Stimulated activated CD8-positive, alpha-beta memory T cell treated with anti-CD3 and anti-CD28 coated beads, Interleukin-12 subunit alpha, Interleukin-12 subunit beta, amount 100 ng/mL, for 1 hour (primary cell): ENCODE measurements at regions not wholly inside any gene's neighbourhood (a gene's known extent, or its start where the extent isn't known, plus 50 kb on each side); places are given as distances from the start of the nearest gene placed in this dataset.
A peak's percentile ranks its signal among the peaks of the same experiment; 100 is the strongest.

Experiments used
- DNase-seq: peaks from one replicate; pipeline ENCODE4 v3.0.0-alpha.2; 2020; ENCODE audit warnings: low read depth

DNA sequence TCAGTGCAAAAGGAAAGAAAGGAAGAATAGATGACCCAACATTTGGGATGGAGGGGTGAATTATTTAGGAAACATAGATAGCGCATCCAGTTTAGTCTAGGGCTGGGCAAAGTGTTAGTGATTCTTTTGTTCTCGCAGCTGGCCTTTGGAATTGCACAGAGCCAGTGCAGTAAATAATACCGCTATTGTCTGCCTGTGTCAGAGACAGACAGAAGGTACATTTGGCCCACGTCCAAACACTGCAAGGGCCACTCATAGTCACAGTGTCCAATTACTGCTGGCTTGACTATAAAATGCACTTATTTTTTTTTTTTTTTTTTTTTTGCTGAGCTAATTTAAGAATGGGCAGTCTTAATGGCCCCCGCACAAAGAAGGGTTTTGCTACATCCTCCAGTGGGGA is 638.6 kb downstream of the BCL11B start:
- no peak for DNase-seq

DNA sequence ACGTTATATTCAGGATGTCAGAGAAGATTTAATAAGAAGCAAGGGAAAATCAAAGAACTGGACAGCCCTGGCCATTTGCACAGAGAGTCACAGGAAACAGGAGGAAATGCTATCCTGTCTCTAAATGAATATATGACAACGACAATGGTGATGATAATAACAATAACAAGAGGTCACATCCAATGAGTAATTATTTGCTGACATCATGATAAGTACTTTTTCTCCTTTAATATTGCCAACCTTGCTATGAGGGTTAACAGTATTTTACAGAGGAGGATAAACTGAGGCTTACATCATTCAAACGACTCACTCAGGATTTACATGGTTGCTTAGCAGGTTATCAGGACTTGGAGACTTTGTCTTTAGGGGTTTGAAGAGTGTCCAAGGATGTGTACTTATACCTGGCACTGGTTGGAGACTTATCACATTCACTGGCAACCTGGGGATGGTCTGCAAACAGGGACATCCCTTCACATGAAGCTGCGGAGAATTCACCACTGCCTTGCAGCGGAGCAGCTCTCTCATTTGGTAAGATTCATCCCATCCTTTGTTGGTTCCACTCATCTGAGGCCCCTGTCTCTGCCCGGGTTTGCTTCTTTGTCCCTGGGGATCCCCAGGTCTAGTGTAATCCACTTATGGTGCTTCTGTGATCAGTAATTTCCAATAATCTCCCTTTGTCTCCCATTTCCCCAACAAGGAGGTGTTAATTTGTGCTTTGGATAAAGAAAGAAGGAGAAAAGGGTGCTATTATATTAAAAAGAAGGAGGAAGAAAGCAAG is 637.8 kb downstream of the BCL11B start:
- no peak for DNase-seq

GRCh38 chr14:98638366-98638765 is 633.6 kb downstream of the BCL11B start:
- DNase-seq: no peak

DNA sequence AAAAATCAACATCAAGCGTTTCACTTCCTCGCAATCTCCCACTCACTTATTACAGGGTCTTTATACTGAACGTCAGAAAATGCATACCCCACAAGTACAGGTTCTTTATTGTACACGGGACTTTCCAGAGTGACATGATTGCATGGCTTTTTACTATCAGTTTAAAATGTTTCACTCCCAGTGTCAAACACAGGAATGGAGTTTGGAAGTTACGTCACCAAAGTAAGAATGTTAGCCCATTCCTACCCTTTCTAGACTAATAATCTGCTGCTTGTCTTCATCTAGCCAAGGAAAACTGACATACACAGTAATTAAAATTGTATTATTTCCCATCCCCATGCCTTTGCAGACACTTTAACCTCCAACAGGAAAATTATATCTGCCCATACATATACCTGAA is 624.2 kb downstream of the BCL11B start:
- DNase-seq: no peak

- DNase-seq: no peak
Measured at GRCh38 chr14:98651037-98651436, 621.0 kb downstream of the BCL11B start.

- DNase-seq: no peak
Measured at GRCh38 chr14:98665007-98665406, 607.0 kb downstream of the BCL11B start.

DNA sequence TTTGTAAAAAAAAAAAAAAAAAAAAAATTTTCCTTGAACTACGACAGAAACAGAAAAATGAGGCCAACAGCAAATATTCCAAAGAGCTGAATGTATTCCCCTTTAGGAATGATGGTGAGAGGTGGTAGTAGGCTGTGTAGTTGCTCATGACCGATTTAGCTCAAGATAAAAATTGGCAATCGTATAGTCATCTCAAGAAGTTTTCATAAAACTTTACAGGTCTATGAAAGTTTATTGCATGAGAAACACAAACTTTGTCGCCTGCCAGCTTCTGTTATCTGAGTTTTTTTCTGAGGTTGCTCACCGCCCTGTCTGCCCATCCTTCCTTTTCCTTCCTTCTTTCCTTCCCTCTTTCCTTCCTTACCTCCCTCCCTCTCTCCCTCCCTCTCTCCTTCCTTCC is 605.5 kb downstream of the BCL11B start:
- no peak for DNase-seq

DNA sequence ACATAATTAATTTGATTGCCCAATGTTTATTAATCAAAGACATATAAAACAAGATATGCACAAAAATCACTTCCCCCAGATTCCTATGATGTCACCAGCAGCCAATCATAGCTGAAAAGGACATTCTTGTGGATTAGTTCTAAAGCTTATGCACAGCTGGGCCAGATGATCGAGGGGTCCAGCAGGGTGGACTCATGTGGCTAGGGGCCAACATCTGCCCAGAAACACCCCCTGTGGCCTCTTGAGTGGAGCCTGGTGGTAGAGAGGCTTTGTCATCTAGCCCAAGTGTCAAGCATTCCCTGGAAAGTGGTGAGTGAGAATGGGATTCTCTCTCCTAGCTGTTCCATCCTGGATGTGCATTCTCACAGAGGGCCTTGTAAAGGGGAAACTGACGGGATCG is 590.0 kb downstream of the BCL11B start:
- no peak for DNase-seq

DNA sequence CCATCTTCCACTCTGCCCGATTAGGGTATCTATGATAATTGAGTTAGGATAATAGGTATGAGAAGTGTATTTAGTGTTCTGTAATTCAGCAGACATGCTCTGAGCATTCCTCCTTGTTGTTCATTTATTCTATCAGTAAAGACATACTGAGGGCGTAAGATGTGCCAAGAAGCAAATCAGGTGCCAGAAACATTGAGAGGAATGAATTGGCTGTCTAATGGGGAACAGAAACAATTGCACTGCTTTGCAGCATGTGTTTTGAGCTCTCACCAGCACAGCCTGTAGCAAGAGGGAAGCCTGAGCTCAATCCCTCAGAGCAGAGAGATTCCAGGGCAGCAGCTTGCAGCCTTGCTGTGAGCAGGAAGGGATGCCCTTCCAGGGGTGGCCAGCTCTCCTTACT is 589.3 kb downstream of the BCL11B start:
- no peak for DNase-seq

- no peak for DNase-seq
Measured at GRCh38 chr14:98684468-98684867, 587.5 kb downstream of the BCL11B start.

- DNase-seq: no peak
Measured at GRCh38 chr14:98685725-98686124, 586.3 kb downstream of the BCL11B start.

- DNase-seq: no peak
Measured at GRCh38 chr14:98688446-98688845, 583.6 kb downstream of the BCL11B start.

DNA sequence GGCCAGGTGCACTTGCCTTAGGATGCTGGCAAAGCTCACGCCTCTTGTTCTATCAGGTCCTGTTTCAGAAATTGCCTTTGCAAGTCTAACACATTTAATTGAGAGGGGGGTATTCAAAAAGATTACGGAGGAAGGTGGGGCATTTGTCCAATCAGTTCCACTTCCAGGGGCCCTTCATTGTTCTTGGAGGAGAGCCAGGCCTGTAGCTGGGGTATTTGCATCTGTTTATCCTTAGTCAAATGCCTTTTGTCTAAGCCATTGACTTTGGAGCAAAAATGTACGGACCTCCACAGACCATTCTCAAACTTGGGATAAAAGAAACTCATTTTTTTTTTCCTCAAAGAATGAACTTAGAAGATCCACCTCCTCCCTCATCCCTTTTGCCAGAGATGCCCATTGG is 582.0 kb downstream of the BCL11B start:
- DNase-seq: no peak

- DNase-seq: no peak
Measured at GRCh38 chr14:98692832-98693231, 579.2 kb downstream of the BCL11B start.

- no peak for DNase-seq
Measured at GRCh38 chr14:98694541-98694940, 577.5 kb downstream of the BCL11B start.

- no peak for DNase-seq
Measured at GRCh38 chr14:98695809-98696208, 576.2 kb downstream of the BCL11B start.

- no peak for DNase-seq
Measured at GRCh38 chr14:98698341-98698740, 573.7 kb downstream of the BCL11B start.

DNA sequence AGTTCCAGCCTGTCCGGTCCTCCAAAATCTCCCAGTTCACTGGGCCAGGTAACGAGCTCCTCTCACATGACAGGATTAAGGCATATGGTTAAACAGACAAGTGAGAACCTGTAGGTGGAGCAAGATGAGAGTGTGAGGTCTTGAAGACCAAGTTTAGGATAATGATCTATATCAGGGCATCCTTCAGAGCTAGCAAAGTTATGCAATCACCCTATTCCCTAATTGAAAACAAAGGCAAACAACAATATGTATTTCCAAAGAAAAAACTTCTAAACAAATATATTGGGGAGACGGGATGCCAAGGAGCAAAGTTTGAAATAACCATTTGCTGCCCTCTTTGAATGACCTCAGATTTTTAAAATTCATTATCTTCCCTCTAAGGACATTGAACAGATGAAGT is 571.2 kb downstream of the BCL11B start:
- DNase-seq: no peak

- DNase-seq: no peak
Measured at GRCh38 chr14:98701377-98701776, 570.6 kb downstream of the BCL11B start.

DNA sequence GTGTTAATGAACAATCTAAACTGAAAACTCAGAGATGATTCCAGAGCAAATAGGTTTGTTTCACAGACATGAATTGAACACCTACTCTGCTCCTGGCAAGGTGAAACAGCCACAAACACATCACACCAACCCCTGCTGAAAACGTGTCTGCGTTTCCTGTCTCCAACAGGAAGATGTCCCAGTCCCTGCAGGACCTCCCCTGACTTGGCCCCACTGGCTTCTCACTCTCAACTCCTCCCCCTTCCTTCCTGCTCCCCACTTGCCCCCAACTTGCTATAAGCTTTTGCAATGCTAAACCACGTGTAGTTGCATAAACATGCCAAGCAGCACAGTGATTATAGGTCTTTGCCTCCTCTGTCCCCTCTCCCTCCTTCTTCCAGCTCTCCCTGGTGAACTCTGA is 567.6 kb downstream of the BCL11B start:
- DNase-seq: peak; percentile 7

- DNase-seq: no peak
Measured at GRCh38 chr14:98705871-98706300, 566.1 kb downstream of the BCL11B start.

- DNase-seq: no peak
Measured at GRCh38 chr14:98707522-98707921, 564.5 kb downstream of the BCL11B start.

GRCh38 chr14:98708555-98708954 is 563.4 kb downstream of the BCL11B start:
- DNase-seq: no peak

DNA sequence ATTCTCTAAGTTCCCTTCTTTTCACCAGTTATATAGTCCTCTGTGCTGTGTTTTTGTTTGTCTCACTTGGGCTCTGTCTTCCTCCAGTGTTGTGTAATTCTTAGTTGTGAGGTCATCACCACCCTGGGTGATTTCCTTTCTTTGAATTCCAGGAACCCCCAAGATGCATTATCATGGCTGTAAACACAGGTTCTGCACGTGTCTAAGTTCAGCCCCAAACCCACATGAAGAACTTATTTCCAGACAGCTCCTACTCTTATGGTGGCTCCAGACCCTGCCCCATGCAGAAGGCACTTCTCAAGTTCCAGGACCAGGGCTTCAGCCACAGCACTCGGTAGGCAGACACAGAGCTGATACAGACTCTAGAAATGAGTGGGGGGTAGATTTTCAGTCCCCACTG is 560.5 kb downstream of the BCL11B start:
- DNase-seq: no peak
